A673 (cell line): ENCODE measurements at regions not wholly inside any gene's neighbourhood (a gene's known extent, or its start where the extent isn't known, plus 50 kb on each side); places are given as distances from the start of the nearest gene placed in this dataset.

Source experiments
- BruUV-seq: library from RNA; stranded (reverse); fragments of 400-500 nt; replicated peaks from 2 replicates; lab custom pipeline; 2021; lab: Mats Ljungman, UMichigan
- CTCF ChIA-PET: fragments of 300-600 bp; sonication (Branson Sonifier 250); formaldehyde crosslinking; loops from one replicate; lab custom pipeline; 2022; ENCODE audit warnings: antibody characterized with exemption; lab: Charles Lee
- POLR2A ChIA-PET: fragments of 300-600 bp; sonication (Branson Sonifier 250); formaldehyde crosslinking; loops from one replicate; lab custom pipeline; 2022; ENCODE audit warnings: antibody characterized with exemption; ENCODE audit not compliant: low non-redundant PET; lab: Charles Lee
- DNase-seq: peaks from one replicate; pipeline ENCODE4 v3.0.0-alpha.2; 2015; ENCODE audit warnings: low spot score
- H3K27ac ChIP-seq: fragments of 200-600 bp; sonication (generic); 2 replicates; pipeline ENCODE4 v1.5.1; 2016; ENCODE audit warnings: mixed run types, low read depth, mild to moderate bottlenecking, mixed read lengths, antibody characterized with exemption, low read length; ENCODE audit not compliant: poor library complexity, severe bottlenecking
- H3K27me3 ChIP-seq: fragments of 200-600 bp; sonication (generic); replicated peaks from 2 replicates; pipeline ENCODE4 v1.6.1; 2017; ENCODE audit warnings: mixed run types, low read depth, mild to moderate bottlenecking, mixed read lengths, antibody characterized with exemption, low read length; ENCODE audit not compliant: insufficient read depth, poor library complexity
- H3K36me3 ChIP-seq: fragments of 200-600 bp; sonication (generic); 2 replicates; pipeline ENCODE4 v1.6.1; 2016; ENCODE audit warnings: mixed run types, mild to moderate bottlenecking, mixed read lengths, antibody characterized with exemption, low read length; ENCODE audit not compliant: insufficient read depth, poor library complexity, severe bottlenecking
- H3K4me1 ChIP-seq: fragments of 200-600 bp; sonication (generic); 2 replicates; pipeline ENCODE4 v1.6.1; 2017; ENCODE audit warnings: mixed run types, mild to moderate bottlenecking, mixed read lengths, antibody characterized with exemption, low read length; ENCODE audit not compliant: insufficient read depth, poor library complexity, severe bottlenecking
- H3K4me3 ChIP-seq: fragments of 200-600 bp; sonication (generic); 2 replicates; pipeline ENCODE4 v1.5.1; 2016; ENCODE audit warnings: low read depth, mixed run types, mild to moderate bottlenecking, mixed read lengths, low read length; ENCODE audit not compliant: poor library complexity, severe bottlenecking
- H3K9me3 ChIP-seq: fragments of 200-600 bp; sonication (generic); 2 replicates; pipeline ENCODE4 v1.6.1; 2016; ENCODE audit warnings: mixed run types, low read depth, mild to moderate bottlenecking, mixed read lengths, antibody characterized with exemption, low read length; ENCODE audit not compliant: poor library complexity, severe bottlenecking
- EZH2 ChIP-seq: fragments of 200-600 bp; sonication (generic); IDR thresholded peaks from 2 replicates; pipeline ENCODE4 v1.6.1; 2017; ENCODE audit warnings: borderline replicate concordance, low read depth, mild to moderate bottlenecking, mixed read lengths, antibody characterized with exemption, low read length; ENCODE audit not compliant: poor library complexity, severe bottlenecking
- intact Hi-C: fragments of 100-400 bp; cut with micrococcal nuclease; formaldehyde crosslinking; loops from one replicate; pipeline ENCODE4 v1.10.0; 2022; ENCODE audit not compliant: unreplicated experiment
- TF ChIP-seq, protein P1 (sequence below): fragments of 300-800, 200-600 bp; sonication (generic); conservative IDR thresholded peaks from 2 replicates; pipeline ENCODE4 v1.5.1; 2017; ENCODE audit warnings: low read depth, mild to moderate bottlenecking, antibody characterized with exemption, low read length, moderate library complexity, mixed read lengths

DNA sequence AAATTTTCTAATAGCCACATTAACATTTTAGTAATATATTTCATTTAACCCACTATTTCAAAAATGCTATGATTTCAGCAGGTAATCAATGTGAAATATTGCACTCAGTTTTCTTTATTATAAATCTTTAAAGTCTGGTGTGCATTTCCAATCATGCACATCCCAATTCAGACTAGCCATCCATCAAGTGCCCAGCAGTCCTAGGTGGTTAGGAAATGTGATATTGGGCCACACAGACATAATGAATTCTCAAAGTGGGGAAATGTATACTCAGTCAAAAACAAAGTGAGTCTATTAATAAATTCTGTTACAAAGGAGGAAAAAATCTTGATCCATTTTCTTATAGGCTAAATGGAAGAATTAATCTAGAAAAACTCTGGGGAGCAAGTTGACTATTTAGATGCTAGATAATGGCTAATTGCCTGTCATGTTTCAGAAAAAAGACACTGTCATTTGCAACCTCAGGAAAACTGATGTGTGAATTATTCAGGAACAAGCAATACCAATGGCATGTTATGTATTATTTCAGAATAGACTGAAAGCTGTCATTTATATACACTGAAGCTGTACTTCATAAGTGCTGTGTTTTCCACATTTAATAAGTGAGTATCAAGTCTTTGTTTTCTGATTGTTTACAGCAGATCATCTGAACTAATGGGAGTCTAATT is 629.1 kb upstream of the ADARB2 start:
- DNase-seq, result no peak
- H3K27me3 ChIP-seq, result peaks cover 72% of the 10 kb centered on the region
- CTCF ChIA-PET, result no interaction called here
- no peaks in the 10 kb centered on the region for H3K36me3 ChIP-seq
- no TSS peak for BruUV-seq
- no peak overlapping the region for H3K4me3 ChIP-seq
- H3K4me1 ChIP-seq, result no peaks in the 10 kb centered on the region
- intact Hi-C loops, result no loop called here
- POLR2A ChIA-PET, result no interaction called here
- TF ChIP-seq, protein P1, sequence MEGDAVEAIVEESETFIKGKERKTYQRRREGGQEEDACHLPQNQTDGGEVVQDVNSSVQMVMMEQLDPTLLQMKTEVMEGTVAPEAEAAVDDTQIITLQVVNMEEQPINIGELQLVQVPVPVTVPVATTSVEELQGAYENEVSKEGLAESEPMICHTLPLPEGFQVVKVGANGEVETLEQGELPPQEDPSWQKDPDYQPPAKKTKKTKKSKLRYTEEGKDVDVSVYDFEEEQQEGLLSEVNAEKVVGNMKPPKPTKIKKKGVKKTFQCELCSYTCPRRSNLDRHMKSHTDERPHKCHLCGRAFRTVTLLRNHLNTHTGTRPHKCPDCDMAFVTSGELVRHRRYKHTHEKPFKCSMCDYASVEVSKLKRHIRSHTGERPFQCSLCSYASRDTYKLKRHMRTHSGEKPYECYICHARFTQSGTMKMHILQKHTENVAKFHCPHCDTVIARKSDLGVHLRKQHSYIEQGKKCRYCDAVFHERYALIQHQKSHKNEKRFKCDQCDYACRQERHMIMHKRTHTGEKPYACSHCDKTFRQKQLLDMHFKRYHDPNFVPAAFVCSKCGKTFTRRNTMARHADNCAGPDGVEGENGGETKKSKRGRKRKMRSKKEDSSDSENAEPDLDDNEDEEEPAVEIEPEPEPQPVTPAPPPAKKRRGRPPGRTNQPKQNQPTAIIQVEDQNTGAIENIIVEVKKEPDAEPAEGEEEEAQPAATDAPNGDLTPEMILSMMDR, result no peak
- no peak for TF ChIP-seq EZH2
- no peaks in the 10 kb centered on the region for H3K9me3 ChIP-seq
- no peak overlapping the region for H3K27ac ChIP-seq

DNA sequence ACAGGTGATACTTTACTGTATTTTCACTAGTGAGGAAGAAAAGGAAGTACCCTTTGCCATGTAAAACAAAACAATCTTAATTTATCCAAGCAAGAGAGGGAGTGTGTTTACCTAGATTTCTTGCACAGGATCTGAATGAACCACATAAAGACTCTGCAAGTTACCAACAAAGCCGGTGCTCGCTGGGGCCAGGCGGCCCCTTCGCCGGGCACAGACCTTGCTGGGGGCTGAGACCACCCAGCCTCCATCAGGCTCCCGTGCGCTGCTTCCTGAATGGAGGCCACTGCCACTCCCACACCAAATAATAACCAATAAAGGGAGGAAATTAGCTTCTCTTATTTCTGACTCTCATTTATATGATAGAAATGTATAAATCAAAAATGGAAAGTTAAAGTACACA is 625.0 kb upstream of the ADARB2 start:
- TF ChIP-seq, protein P1, result no peak
- TF ChIP-seq EZH2, result no peak
- ChIA-PET CTCF (no interaction called here), POLR2A (no interaction called here)
- BruUV-seq, result no TSS peak
- Histone ChIP-seq H3K4me3 (no peak overlapping the region), H3K36me3 (no peaks in the 10 kb centered on the region), H3K4me1 (no peaks in the 10 kb centered on the region), H3K27ac (no peak overlapping the region), H3K27me3 (peaks cover 61% of the 10 kb centered on the region), H3K9me3 (no peaks in the 10 kb centered on the region)
- intact Hi-C loops, result no loop called here
- DNase-seq, result no peak

DNA sequence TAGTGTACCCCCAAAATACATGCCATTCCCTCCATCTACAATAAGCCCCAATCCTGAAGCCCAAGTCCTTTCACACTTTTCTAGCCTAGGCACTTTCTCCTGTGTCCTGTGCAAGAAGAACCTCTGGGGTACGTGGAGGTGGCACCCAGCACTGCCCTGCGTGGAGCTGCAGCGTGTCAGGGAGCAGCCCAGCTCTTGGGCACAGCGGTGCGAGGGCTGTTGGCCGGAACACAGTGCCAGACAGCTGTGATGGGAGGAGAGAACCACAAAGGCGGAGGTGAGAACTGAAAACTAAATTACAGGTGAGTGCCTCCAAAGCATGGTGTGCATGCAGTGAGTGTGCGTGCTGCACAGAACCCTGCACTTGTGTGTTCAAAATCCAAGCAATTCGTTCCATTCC is 621.3 kb upstream of the ADARB2 start:
- no peak overlapping the region for H3K4me3 ChIP-seq
- peaks cover 48% of the 10 kb centered on the region for H3K27me3 ChIP-seq
- H3K4me1 ChIP-seq, result no peaks in the 10 kb centered on the region
- no TSS peak for BruUV-seq
- CTCF ChIA-PET, result no interaction called here
- TF ChIP-seq, protein P1, result no peak
- no peak for TF ChIP-seq EZH2
- no peaks in the 10 kb centered on the region for H3K36me3 ChIP-seq
- no peaks in the 10 kb centered on the region for H3K9me3 ChIP-seq
- intact Hi-C loops, result no loop called here
- no peak overlapping the region for H3K27ac ChIP-seq
- POLR2A ChIA-PET, result no interaction called here
- no peak for DNase-seq
